ENCODE measurements at regions not wholly inside any gene's neighbourhood (a gene's known extent, or its start where the extent isn't known, plus 50 kb on each side); places are given as distances from the start of the nearest gene placed in this dataset.
"Not testable (repeated sequence)": the region's sequence is repeated elsewhere in the genome, so short reads cannot be mapped to it uniquely, and the experiment has no call there.

DNA sequence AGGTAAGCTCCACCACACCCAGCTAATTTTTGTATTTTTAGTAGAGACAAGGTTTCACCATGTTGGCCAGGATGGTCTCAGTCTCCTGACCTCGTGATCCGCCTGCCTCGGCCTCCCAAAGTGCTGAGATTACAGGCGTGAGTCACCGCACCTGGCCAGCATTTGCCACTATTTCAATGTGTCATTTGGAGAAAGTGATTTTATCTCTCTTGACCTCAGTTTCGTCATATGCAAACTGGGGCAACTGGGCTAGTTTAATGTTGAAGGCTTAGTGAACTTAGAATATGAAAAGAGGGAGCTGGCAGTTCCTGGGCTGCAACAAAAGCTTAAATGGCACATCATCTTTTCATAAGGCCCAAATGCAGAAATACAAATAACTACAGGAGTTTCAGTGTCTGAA is 88.6 kb upstream of the DYNAP start:
- not testable (repeated sequence) for TF ChIP-seq MAFK (IDR thresholded peaks at IDR 0.05; ENCODE audit: low read depth, low read length); MXI1 (IDR thresholded peaks at IDR 0.05; ENCODE audit: borderline replicate concordance, low read depth, low read length); POLR2A (IDR thresholded peaks at IDR 0.05; ENCODE audit: low read depth, low read length); BHLHE40 (IDR thresholded peaks at IDR 0.05; ENCODE audit: low read depth, low read length); RFX5 (IDR thresholded peaks at IDR 0.05; ENCODE audit: low read depth, low read length); RAD21 (IDR thresholded peaks at IDR 0.05; ENCODE audit: low read length); CEBPB (IDR thresholded peaks at IDR 0.05; ENCODE audit: low read depth, low read length); RCOR1 (IDR thresholded peaks at IDR 0.05; ENCODE audit: insufficient replicate concordance, low read length); SMC3 (IDR thresholded peaks at IDR 0.05; ENCODE audit: low read depth, low read length); FOS (IDR thresholded peaks at IDR 0.05; ENCODE audit: low read depth, low read length)
- TF ChIP-seq, protein P1, sequence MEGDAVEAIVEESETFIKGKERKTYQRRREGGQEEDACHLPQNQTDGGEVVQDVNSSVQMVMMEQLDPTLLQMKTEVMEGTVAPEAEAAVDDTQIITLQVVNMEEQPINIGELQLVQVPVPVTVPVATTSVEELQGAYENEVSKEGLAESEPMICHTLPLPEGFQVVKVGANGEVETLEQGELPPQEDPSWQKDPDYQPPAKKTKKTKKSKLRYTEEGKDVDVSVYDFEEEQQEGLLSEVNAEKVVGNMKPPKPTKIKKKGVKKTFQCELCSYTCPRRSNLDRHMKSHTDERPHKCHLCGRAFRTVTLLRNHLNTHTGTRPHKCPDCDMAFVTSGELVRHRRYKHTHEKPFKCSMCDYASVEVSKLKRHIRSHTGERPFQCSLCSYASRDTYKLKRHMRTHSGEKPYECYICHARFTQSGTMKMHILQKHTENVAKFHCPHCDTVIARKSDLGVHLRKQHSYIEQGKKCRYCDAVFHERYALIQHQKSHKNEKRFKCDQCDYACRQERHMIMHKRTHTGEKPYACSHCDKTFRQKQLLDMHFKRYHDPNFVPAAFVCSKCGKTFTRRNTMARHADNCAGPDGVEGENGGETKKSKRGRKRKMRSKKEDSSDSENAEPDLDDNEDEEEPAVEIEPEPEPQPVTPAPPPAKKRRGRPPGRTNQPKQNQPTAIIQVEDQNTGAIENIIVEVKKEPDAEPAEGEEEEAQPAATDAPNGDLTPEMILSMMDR (conservative IDR thresholded peaks at IDR 0.05; ENCODE audit: low read depth, low read length): not testable (repeated sequence)
- TF ChIP-seq, protein P2, sequence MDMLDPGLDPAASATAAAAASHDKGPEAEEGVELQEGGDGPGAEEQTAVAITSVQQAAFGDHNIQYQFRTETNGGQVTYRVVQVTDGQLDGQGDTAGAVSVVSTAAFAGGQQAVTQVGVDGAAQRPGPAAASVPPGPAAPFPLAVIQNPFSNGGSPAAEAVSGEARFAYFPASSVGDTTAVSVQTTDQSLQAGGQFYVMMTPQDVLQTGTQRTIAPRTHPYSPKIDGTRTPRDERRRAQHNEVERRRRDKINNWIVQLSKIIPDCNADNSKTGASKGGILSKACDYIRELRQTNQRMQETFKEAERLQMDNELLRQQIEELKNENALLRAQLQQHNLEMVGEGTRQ (IDR thresholded peaks at IDR 0.05; ENCODE audit: low read depth, low read length): not testable (repeated sequence)
- TF ChIP-seq, protein P3, sequence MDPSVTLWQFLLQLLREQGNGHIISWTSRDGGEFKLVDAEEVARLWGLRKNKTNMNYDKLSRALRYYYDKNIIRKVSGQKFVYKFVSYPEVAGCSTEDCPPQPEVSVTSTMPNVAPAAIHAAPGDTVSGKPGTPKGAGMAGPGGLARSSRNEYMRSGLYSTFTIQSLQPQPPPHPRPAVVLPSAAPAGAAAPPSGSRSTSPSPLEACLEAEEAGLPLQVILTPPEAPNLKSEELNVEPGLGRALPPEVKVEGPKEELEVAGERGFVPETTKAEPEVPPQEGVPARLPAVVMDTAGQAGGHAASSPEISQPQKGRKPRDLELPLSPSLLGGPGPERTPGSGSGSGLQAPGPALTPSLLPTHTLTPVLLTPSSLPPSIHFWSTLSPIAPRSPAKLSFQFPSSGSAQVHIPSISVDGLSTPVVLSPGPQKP (IDR thresholded peaks at IDR 0.05; ENCODE audit: borderline replicate concordance, low read depth, low read length): not testable (repeated sequence)
